Heart left ventricle (tissue), 16 donors: ENCODE measurements at regions not wholly inside any gene's neighbourhood (a gene's known extent, or its start where the extent isn't known, plus 50 kb on each side); places are given as distances from the start of the nearest gene placed in this dataset.

Experiments
- ATAC-seq, 4 donors: fragments of 200-7000 bp; cut with Tn5 transposase; one replicate each; pipeline ENCODE4 v1.9.1; 2020 to 2022; ENCODE audit warnings: moderate library complexity in 4 of 4, mild to moderate bottlenecking in 3 of 4, moderate number of reproducible peaks in 1 of 4
- DNase-seq, 5 donors: peaks; one replicate each; pipeline ENCODE4 v3.0.0-alpha.2; 2020
- H3K27ac ChIP-seq, 12 donors: fragments of 200-600 bp; sonication (generic) in 4 of 12; one replicate each; pipeline versions ENCODE4 v1.5.0 to v1.8.0; 2016 to 2022; ENCODE audit warnings: mild to moderate bottlenecking in 2 of 12
- H3K27me3 ChIP-seq, 9 donors: fragments of 200-600 bp; sonication (generic) in 2 of 9; one replicate each; pipeline versions ENCODE4 v1.5.1 to v1.8.0; 2016 to 2022; ENCODE audit warnings: mild to moderate bottlenecking in 3 of 9
- H3K36me3 ChIP-seq, 9 donors: fragments of 200-600 bp; sonication (generic) in 2 of 9; one replicate each; pipeline versions ENCODE4 v1.5.0 to v1.8.0; 2018 to 2022; ENCODE audit warnings: mild to moderate bottlenecking in 2 of 9
- H3K4me1 ChIP-seq, 12 donors: fragments of 200-600 bp; sonication (generic) in 4 of 12; one replicate each; pipeline versions ENCODE4 v1.5.0 to v1.8.0; 2016 to 2022; ENCODE audit warnings: mild to moderate bottlenecking in 3 of 12
- H3K4me3 ChIP-seq, 12 donors: fragments of 200-600 bp; sonication (generic) in 4 of 12; one replicate each; pipeline versions ENCODE4 v1.5.0 to v1.8.0; 2017 to 2022; ENCODE audit warnings: mild to moderate bottlenecking in 9 of 12, moderate library complexity in 4 of 12
- H3K9me3 ChIP-seq, 12 donors: fragments of 200-600 bp; sonication (generic) in 4 of 12; one replicate each; pipeline versions ENCODE4 v1.5.0 to v1.8.0; 2016 to 2022; ENCODE audit warnings: mild to moderate bottlenecking in 1 of 12
- CTCF ChIP-seq, 12 donors: fragments of 200-600 bp; sonication (generic) in 4 of 12; IDR thresholded peaks; one replicate each; pipeline versions ENCODE4 v1.5.0 to v1.8.0; 2018 to 2022; ENCODE audit warnings: antibody characterized with exemption in 12 of 12, mild to moderate bottlenecking in 5 of 12
- POLR2A ChIP-seq, 2 donors: fragments of 450-650 bp; IDR thresholded peaks; one replicate each; pipeline ENCODE4 v1.6.1; 2017; ENCODE audit warnings: antibody characterized with exemption in 2 of 2, mild to moderate bottlenecking in 2 of 2, moderate library complexity in 2 of 2
- WGBS, 4 donors: extraction: QIAGEN DNeasy Blood & Tissue Kit in 2 of 4; methylation state at CpG; one replicate each; pipeline versions ENCODE4 v1.1.5 to v1.1.7; 2013 to 2018; 5-methylcytosine and 5-hydroxymethylcytosine counted together
- intact Hi-C, 10 donors: fragments of 100-400 bp; cut with DNase I; formaldehyde crosslinking; loops; one replicate each; pipeline versions ENCODE4 v1.11.1 to v1.14.2; 2022
- donor health status: ischemic (EF 13 %, LVEDD 7.1; RV severe dilation, severe dysfunction).
- donor health status: healthy with polysubstance abuse.
- donor health status: DM: no; HTN: yes; CAD: no.
- donor health status: DM: no; HTN: no; CAD: no.
- donor health status: ischemic (EF 25% LVEDD 6.9; RV normal size, moderate dysfunction).
- donor health status: ischemic (EF 25% LVEDD 5.7; RV mildly dilated, moderate dysfunction).
- donor health status: healthy.
- donor health status: DM: yes; HTN: yes; CAD: no.
- donor health status: ischemic (EF 35%, LVEDD 5.7; RV mildly dilated, moderate dysfunction).
- donor health status: nonischemic (EF 11% LVEDD 7.7; RV severe dilation, severe dysfunction).
- donor health status: DM: yes; HTN: yes; CAD: no.
- donor health status: PGD.
- donor health status: ischemic (EF 29% LVEDD 5.4; RV normal size, mild dysfunction).
- donor health status: nonischemic (EF 23%, LVEDD 6.1; RV moderate dilation, normal function).

DNA sequence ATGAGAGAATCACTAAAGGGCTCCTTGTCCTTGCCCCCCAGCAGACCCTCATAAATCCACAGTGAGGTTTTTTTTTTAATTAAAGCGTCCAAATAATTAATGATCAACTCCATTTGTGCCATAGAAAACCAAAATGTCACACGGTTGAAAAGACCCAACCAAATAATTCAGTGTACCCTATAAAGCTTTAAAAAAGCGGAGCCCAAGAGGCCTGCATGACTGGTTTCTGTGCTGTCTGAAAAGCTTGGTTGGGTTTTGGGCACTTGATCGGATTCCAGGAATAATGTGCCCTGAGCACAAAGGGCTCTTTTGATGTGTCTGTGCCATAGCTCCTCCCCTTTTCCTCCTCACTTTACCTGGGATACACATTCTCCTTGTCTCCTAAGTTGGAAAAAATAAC lies 523.2 kb downstream of the TNS1 start:
- intact Hi-C loops, result no loop called here
- H3K4me3 ChIP-seq, result no peak overlapping the region
- DNase-seq (no peak), ATAC-seq (no peak)
- 77 to 89% (median 87%) methylated on average over 4 of the region's 4 CpGs for WGBS, 4 donors
- H3K27ac ChIP-seq, result no peak overlapping the region
- no peaks in the 10 kb centered on the region for H3K36me3 ChIP-seq
- H3K9me3 ChIP-seq, result no peaks in the 10 kb centered on the region
- H3K4me1 ChIP-seq, result peaks cover 0 to 8% (median 0%) of the 10 kb centered on the region in 12 donors
- no peak for TF ChIP-seq POLR2A (IDR thresholded peaks at IDR 0.05)
- no peak for TF ChIP-seq CTCF (IDR thresholded peaks at IDR 0.05)
- no peaks in the 10 kb centered on the region for H3K27me3 ChIP-seq

- DNase-seq (no peak), ATAC-seq (peak in 1 of 4 donors; percentile 54)
- Histone ChIP-seq H3K4me1 (peaks cover 0 to 8% (median 0%) of the 10 kb centered on the region in 12 donors), H3K36me3 (no peaks in the 10 kb centered on the region), H3K4me3 (no peak overlapping the region), H3K27me3 (no peaks in the 10 kb centered on the region), H3K9me3 (no peaks in the 10 kb centered on the region), H3K27ac (no peak overlapping the region)
- intact Hi-C loops, result no loop called here
- TF ChIP-seq CTCF (IDR thresholded peaks at IDR 0.05) (no peak), POLR2A (IDR thresholded peaks at IDR 0.05) (no peak)
- 64 to 74% (median 68%) methylated on average over 9 of the region's 9 CpGs for WGBS, 4 donors
Measured at GRCh38 chr2:217478831-217479455, 523.9 kb downstream of the TNS1 start.

DNA sequence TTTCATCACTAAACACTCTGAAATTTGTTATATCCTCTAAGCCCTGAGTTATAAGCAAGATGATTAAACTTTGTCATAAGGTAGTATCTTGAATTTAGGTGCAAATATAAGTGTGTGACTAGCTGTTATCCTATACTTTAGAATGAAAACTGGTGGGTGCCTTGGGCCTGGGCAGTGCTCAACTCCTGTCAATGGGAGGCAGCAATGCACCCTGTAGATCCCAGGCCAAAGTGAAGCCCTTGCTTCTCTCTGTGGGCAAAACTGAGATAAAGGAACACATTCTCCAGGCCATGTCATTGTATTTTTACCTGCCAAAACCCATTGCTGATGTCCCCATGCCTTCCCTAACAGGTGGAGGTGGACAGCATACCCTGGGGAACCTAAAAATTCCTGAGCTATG lies 525.2 kb downstream of the TNS1 start:
- Histone ChIP-seq H3K9me3 (no peaks in the 10 kb centered on the region), H3K27ac (no peak overlapping the region), H3K4me3 (no peak overlapping the region), H3K27me3 (no peaks in the 10 kb centered on the region), H3K36me3 (no peaks in the 10 kb centered on the region), H3K4me1 (peaks cover 0 to 8% (median 0%) of the 10 kb centered on the region in 12 donors)
- no peak for TF ChIP-seq CTCF (IDR thresholded peaks at IDR 0.05)
- DNase-seq (no peak), ATAC-seq (no peak)
- intact Hi-C loops, result no loop called here

GRCh38 chr2:217475791-217476190 lies 527.0 kb downstream of the TNS1 start:
- Histone ChIP-seq H3K4me3 (no peak overlapping the region), H3K9me3 (no peaks in the 10 kb centered on the region), H3K36me3 (no peaks in the 10 kb centered on the region), H3K27ac (no peak overlapping the region), H3K4me1 (peaks cover 0 to 8% (median 0%) of the 10 kb centered on the region in 12 donors), H3K27me3 (no peaks in the 10 kb centered on the region)
- intact Hi-C loops, result no loop called here
- TF ChIP-seq CTCF (IDR thresholded peaks at IDR 0.05) (no peak), POLR2A (IDR thresholded peaks at IDR 0.05) (no peak)
- ATAC-seq, result no peak
- DNase-seq, result no peak
- 78 to 89% (median 86%) methylated on average over 4 of the region's 4 CpGs for WGBS, 4 donors
